Activated naive CD4-positive, alpha-beta T cell treated with anti-CD3 and anti-CD28 coated beads, Interleukin-2, amount 10 ng/mL, durations not matched to agents 7 days and 5 days (primary cell): ENCODE measurements at regions not wholly inside any gene's neighbourhood (a gene's known extent, or its start where the extent isn't known, plus 50 kb on each side); places are given as distances from the start of the nearest gene placed in this dataset.
"Not testable (repeated sequence)": the region's sequence is repeated elsewhere in the genome, so short reads cannot be mapped to it uniquely, and the experiment has no call there.

Source experiments
- CTCF ChIA-PET: fragments of 350-600 bp; sonication (Branson Sonifier 250); formaldehyde crosslinking; loops from one replicate; lab custom pipeline; 2021; ENCODE audit warnings: antibody characterized with exemption; lab: Charles Lee
- DNase-seq: peaks from one replicate; pipeline ENCODE4 v3.0.0-alpha.2; 2020
- H3K27ac Mint-ChIP-seq: one replicate; pipeline ENCODE4 v1.8.0; 2021; ENCODE audit warnings: mild to moderate bottlenecking, moderate library complexity, mixed read lengths
- H3K27me3 Mint-ChIP-seq: one replicate; pipeline ENCODE4 v1.8.0; 2021; ENCODE audit warnings: mild to moderate bottlenecking, mixed read lengths
- H3K36me3 Mint-ChIP-seq: one replicate; pipeline ENCODE4 v1.8.0; 2021; ENCODE audit warnings: mixed read lengths
- H3K4me1 Mint-ChIP-seq: one replicate; pipeline ENCODE4 v1.8.0; 2021; ENCODE audit warnings: mixed read lengths
- H3K4me3 Mint-ChIP-seq: one replicate; pipeline ENCODE4 v1.8.0; 2021; ENCODE audit warnings: mild to moderate bottlenecking, moderate library complexity, mixed read lengths
- H3K9me3 Mint-ChIP-seq: one replicate; pipeline ENCODE4 v1.8.0; 2021; ENCODE audit warnings: mixed read lengths

DNA sequence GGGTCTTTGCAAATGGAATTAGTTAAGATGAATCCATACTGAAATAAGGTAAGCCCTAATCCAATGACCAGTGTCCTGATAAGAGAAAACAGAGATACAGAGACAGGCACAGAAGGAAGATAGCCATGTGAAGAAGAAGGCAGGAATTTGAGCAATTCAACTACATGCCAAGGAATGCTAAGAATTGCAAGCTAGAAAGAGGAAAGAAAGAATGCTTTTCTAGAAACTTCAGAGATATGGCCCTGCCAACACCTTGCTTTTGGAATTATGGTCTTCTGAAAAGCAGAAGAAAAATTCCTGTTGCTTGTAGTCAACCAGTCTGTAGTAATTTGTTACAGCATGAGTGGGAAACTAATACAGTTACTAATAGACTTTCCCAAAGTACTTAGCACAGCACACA is 111.3 kb downstream of the SLC17A6 start:
- Mint-ChIP-seq H3K9me3 (no peaks in the 10 kb centered on the region), H3K27ac (no peak overlapping the region), H3K36me3 (no peaks in the 10 kb centered on the region), H3K4me3 (no peak overlapping the region), H3K27me3 (no peaks in the 10 kb centered on the region), H3K4me1 (no peaks in the 10 kb centered on the region)
- CTCF ChIA-PET: no interaction called here
- DNase-seq: no peak

- Mint-ChIP-seq H3K27ac (no peak overlapping the region), H3K9me3 (no peaks in the 10 kb centered on the region), H3K4me3 (no peak overlapping the region), H3K36me3 (no peaks in the 10 kb centered on the region), H3K4me1 (no peaks in the 10 kb centered on the region), H3K27me3 (no peaks in the 10 kb centered on the region)
- CTCF ChIA-PET: no interaction called here
- no peak for DNase-seq
These were observed 105.9 kb downstream of the SLC17A6 start for GRCh38 chr11:22444076-22444475.

- DNase-seq: no peak
- Mint-ChIP-seq H3K27me3 (no peaks in the 10 kb centered on the region), H3K4me1 (no peaks in the 10 kb centered on the region), H3K36me3 (no peaks in the 10 kb centered on the region), H3K4me3 (no peak overlapping the region), H3K27ac (no peak overlapping the region), H3K9me3 (no peaks in the 10 kb centered on the region)
- CTCF ChIA-PET: no interaction called here
These were observed 103.7 kb downstream of the SLC17A6 start for GRCh38 chr11:22441831-22442230.

DNA sequence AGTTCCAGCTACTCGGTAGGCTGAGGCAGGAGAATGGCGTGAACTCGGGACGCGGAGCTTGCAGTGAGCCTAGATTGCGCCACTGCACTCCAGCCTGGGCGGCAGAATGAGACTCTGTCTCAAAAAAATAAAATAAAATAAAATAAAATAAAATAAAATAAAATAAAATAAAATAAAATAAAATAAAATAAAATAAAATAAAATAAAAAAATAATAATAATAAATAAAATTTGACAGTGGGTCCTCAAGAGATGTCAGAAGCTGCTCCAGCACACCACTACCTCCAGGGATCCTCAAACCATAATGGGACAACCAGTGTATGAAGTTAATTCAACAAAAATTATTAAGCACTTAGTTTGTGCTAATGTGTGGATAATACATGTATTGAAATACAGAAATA is 97.4 kb downstream of the SLC17A6 start:
- H3K27me3 Mint-ChIP-seq: peaks cover 16% of the 10 kb centered on the region
- CTCF ChIA-PET, H3K9me3 Mint-ChIP-seq, H3K27ac Mint-ChIP-seq, DNase-seq, H3K4me1 Mint-ChIP-seq, H3K36me3 Mint-ChIP-seq, H3K4me3 Mint-ChIP-seq: not testable (repeated sequence)

DNA sequence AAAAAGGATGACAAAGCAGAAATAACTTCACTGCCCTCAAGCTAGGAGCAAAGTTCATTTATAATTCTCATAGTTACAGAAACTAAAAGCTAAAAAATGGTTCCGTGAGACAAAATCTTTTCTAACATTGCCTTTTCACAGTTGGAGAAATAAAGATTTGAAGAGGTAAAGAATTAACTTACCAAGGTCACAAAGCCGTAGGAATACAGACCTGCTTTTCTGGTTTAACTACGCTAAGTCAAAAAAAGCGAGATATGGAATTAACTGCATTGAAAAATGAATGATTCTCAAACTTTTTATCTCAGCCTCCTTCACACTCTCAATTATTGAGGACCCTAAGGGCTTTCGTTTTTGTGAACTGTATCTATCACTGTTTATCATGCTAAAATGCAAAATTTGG is 95.3 kb downstream of the SLC17A6 start:
- no peak for DNase-seq
- Mint-ChIP-seq H3K36me3 (no peaks in the 10 kb centered on the region), H3K4me3 (no peak overlapping the region), H3K9me3 (no peaks in the 10 kb centered on the region), H3K27me3 (peaks cover 16% of the 10 kb centered on the region), H3K27ac (no peak overlapping the region), H3K4me1 (peaks cover 3% of the 10 kb centered on the region)
- CTCF ChIA-PET: no interaction called here

DNA sequence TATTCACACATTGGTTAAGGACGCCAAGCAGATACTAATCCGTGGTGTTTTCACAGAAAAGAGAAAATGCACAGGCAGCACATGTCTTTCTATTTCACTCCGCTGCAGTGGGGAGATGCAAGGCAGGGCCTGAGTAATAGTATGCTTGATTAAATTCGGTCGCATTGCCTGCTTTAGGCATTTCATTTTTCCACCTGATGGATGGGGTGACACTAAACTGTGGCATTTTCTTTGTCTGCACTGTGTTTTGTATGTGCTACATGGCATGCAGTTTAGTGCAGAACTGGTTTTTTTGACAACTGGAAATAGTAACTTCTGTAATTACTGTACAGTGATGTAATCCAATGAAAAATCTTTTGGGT is 94.9 kb downstream of the SLC17A6 start:
- Mint-ChIP-seq H3K4me1 (peaks cover 3% of the 10 kb centered on the region), H3K4me3 (no peak overlapping the region), H3K27me3 (peaks cover 16% of the 10 kb centered on the region), H3K27ac (no peak overlapping the region), H3K9me3 (no peaks in the 10 kb centered on the region), H3K36me3 (no peaks in the 10 kb centered on the region)
- CTCF ChIA-PET: no interaction called here
- no peak for DNase-seq

DNA sequence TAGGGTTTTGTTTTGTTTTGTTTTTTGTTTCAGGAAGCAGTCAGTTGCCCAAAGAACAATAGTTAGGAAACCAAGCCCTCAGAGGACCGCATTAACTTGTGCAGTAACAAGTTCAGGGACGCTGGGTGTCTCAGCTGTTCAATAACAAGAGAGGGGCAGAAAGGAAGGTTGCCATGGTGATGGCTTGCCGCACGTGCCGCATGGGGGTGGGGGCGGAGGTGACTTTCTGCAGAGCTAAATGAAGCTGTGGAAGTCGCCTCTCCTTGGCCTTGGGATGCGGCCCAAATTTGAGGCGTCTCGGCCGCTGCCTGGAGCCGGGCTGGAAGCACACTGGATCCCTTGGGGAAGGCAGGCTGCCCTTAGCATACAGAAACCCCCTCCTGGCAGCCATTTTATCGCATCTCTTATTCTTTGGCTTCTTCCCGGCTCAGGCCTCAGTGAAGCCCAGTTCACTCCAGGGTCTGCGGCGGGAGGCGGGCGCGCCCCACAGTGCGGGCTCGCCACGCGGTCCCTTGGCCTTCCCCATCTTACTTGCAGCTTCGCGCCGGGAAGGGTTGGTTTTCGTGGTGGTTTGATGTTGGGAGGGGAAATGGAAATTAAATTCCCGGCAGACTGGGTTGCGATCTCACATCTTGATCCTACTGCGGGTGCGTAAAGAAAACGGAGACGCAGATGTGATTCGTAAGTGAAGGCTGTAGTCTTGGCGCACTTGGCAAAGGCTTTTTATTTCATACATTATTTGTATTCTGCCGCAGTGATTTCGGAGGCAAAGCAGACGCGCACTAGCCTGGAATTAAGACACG is 94.3 kb downstream of the SLC17A6 start:
- Mint-ChIP-seq H3K9me3 (no peaks in the 10 kb centered on the region), H3K27me3 (peaks cover 16% of the 10 kb centered on the region), H3K27ac (no peak overlapping the region), H3K36me3 (no peaks in the 10 kb centered on the region), H3K4me3 (no peak overlapping the region), H3K4me1 (peaks cover 3% of the 10 kb centered on the region)
- CTCF ChIA-PET: no interaction called here
- DNase-seq: no peak

- Mint-ChIP-seq H3K4me1 (peaks cover 3% of the 10 kb centered on the region), H3K4me3 (no peak overlapping the region)
These were observed 92.9 kb downstream of the SLC17A6 start for GRCh38 chr11:22431106-22431505.

GRCh38 chr11:22430639-22431038 is 92.5 kb downstream of the SLC17A6 start:
- peaks cover 16% of the 10 kb centered on the region for H3K27me3 Mint-ChIP-seq
- no peaks in the 10 kb centered on the region for H3K9me3 Mint-ChIP-seq
- H3K4me3 Mint-ChIP-seq: no peak overlapping the region
- H3K4me1 Mint-ChIP-seq: peaks cover 3% of the 10 kb centered on the region
- CTCF ChIA-PET: no interaction called here
- no peaks in the 10 kb centered on the region for H3K36me3 Mint-ChIP-seq
- no peak for DNase-seq
- H3K27ac Mint-ChIP-seq: no peak overlapping the region

More at GRCh38 chr11:22431106-22431505, 92.9 kb downstream of the SLC17A6 start:
- Mint-ChIP-seq H3K36me3 (no peaks in the 10 kb centered on the region), H3K9me3 (no peaks in the 10 kb centered on the region), H3K27me3 (peaks cover 16% of the 10 kb centered on the region), H3K27ac (no peak overlapping the region)
- DNase-seq: no peak
- CTCF ChIA-PET: no interaction called here

GRCh38 chr11:22430141-22430541 is 92.0 kb downstream of the SLC17A6 start:
- CTCF ChIA-PET: no interaction called here
- Mint-ChIP-seq H3K4me3 (no peak overlapping the region), H3K36me3 (no peaks in the 10 kb centered on the region), H3K4me1 (peaks cover 3% of the 10 kb centered on the region), H3K27ac (no peak overlapping the region), H3K9me3 (no peaks in the 10 kb centered on the region), H3K27me3 (peaks cover 16% of the 10 kb centered on the region)
- DNase-seq: no peak
